Liver (tissue), 3 donors: ENCODE measurements at regions not wholly inside any gene's neighbourhood (a gene's known extent, or its start where the extent isn't known, plus 50 kb on each side); places are given as distances from the start of the nearest gene placed in this dataset.

Source experiments
- JUND ChIP-seq, 2 donors: IDR thresholded peaks; 2 replicates each; pipeline ENCODE4 v1.6.1; 2016; ENCODE audit warnings: antibody characterized with exemption in 2 of 2
- TF ChIP-seq, protein P1 (sequence below): fragments of 150-350 bp; IDR thresholded peaks from 2 replicates; pipeline ENCODE4 v1.5.1; 2017; ENCODE audit warnings: improper control_type of control experiment, low read depth, low read length; ENCODE audit not compliant: missing input control
- TF ChIP-seq, protein P2 (sequence below): IDR thresholded peaks from 2 replicates; pipeline ENCODE4 v1.6.1; 2016; ENCODE audit warnings: antibody characterized with exemption, mild to moderate bottlenecking
- donor health status: healthy.
- donor health status: healthy.

DNA sequence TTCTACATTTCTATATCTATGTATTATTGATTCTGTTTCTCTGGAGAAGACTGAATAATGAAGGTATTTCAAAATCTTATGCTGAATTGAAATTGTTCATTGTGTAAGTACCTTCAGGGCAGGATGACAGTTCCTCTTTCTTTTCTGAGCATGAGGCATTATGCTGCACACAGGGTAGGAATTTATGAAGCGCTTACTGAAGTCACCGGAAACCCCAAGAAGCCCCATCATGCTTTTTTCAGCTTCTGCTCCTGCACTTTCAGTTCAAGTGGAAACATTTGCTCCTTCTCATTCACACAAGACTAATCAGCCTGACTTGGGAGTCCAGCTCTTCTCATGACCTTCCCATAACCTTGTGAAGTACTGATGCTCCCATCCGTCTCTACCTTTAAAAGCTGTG, 314.7 kb upstream of the SORL1-AS1 start:
- TF ChIP-seq, protein P1, sequence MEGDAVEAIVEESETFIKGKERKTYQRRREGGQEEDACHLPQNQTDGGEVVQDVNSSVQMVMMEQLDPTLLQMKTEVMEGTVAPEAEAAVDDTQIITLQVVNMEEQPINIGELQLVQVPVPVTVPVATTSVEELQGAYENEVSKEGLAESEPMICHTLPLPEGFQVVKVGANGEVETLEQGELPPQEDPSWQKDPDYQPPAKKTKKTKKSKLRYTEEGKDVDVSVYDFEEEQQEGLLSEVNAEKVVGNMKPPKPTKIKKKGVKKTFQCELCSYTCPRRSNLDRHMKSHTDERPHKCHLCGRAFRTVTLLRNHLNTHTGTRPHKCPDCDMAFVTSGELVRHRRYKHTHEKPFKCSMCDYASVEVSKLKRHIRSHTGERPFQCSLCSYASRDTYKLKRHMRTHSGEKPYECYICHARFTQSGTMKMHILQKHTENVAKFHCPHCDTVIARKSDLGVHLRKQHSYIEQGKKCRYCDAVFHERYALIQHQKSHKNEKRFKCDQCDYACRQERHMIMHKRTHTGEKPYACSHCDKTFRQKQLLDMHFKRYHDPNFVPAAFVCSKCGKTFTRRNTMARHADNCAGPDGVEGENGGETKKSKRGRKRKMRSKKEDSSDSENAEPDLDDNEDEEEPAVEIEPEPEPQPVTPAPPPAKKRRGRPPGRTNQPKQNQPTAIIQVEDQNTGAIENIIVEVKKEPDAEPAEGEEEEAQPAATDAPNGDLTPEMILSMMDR: no peak
- TF ChIP-seq, protein P2, sequence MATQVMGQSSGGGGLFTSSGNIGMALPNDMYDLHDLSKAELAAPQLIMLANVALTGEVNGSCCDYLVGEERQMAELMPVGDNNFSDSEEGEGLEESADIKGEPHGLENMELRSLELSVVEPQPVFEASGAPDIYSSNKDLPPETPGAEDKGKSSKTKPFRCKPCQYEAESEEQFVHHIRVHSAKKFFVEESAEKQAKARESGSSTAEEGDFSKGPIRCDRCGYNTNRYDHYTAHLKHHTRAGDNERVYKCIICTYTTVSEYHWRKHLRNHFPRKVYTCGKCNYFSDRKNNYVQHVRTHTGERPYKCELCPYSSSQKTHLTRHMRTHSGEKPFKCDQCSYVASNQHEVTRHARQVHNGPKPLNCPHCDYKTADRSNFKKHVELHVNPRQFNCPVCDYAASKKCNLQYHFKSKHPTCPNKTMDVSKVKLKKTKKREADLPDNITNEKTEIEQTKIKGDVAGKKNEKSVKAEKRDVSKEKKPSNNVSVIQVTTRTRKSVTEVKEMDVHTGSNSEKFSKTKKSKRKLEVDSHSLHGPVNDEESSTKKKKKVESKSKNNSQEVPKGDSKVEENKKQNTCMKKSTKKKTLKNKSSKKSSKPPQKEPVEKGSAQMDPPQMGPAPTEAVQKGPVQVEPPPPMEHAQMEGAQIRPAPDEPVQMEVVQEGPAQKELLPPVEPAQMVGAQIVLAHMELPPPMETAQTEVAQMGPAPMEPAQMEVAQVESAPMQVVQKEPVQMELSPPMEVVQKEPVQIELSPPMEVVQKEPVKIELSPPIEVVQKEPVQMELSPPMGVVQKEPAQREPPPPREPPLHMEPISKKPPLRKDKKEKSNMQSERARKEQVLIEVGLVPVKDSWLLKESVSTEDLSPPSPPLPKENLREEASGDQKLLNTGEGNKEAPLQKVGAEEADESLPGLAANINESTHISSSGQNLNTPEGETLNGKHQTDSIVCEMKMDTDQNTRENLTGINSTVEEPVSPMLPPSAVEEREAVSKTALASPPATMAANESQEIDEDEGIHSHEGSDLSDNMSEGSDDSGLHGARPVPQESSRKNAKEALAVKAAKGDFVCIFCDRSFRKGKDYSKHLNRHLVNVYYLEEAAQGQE: no peak
- TF ChIP-seq JUND (IDR thresholded peaks at IDR 0.05): no peak
